ENCODE measurements at regions not wholly inside any gene's neighbourhood (a gene's known extent, or its start where the extent isn't known, plus 50 kb on each side); places are given as distances from the start of the nearest gene placed in this dataset.

- peaks cover 7% of the 10 kb centered on the region for H3K4me1 Mint-ChIP-seq (ENCODE audit: low read depth, unreplicated experiment)
- no peaks in the 10 kb centered on the region for H3K36me3 Mint-ChIP-seq (ENCODE audit: insufficient read depth, unreplicated experiment)
- DNase-seq, result no peak
- no peak overlapping the region for H3K4me3 Mint-ChIP-seq (ENCODE audit: unreplicated experiment)
- CTCF ChIA-PET, result no interaction called here
- no peaks in the 10 kb centered on the region for H3K4me1 ChIP-seq
- TF ChIP-seq CTCF (IDR thresholded peaks at IDR 0.05; ENCODE audit: insufficient read depth in 1 of 2, low read depth in 1 of 2, low read length in 1 of 2, severe bottlenecking in 1 of 2, unreplicated experiment in 1 of 2), result no peak
- no peaks in the 10 kb centered on the region for H3K9me3 ChIP-seq
- BruUV-seq (replicated peaks), result no TSS peak
- H3K27me3 ChIP-seq (replicated peaks; ENCODE audit: control insufficient read depth, insufficient read depth, low read length), result no peaks in the 10 kb centered on the region
- H3K27ac Mint-ChIP-seq (ENCODE audit: unreplicated experiment), result no peak overlapping the region
- no peaks in the 10 kb centered on the region for H3K27me3 Mint-ChIP-seq (ENCODE audit: insufficient read depth, unreplicated experiment)
- intact Hi-C loops (cut with micrococcal nuclease; ENCODE audit: unreplicated experiment), result no loop called here
- H3K36me3 ChIP-seq (ENCODE audit: control insufficient read depth, insufficient read depth, low read length), result no peaks in the 10 kb centered on the region
- no peak overlapping the region for H3K4me3 ChIP-seq (ENCODE audit: low read depth, low read length)
- H3K9me3 Mint-ChIP-seq (ENCODE audit: unreplicated experiment), result no peaks in the 10 kb centered on the region
- POLR2A ChIA-PET, result no interaction called here
These were observed 206.3 kb upstream of the S1PR3 start for GRCh38 chr9:88784960-88785359.

GRCh38 chr9:88786291-88787079 lies 204.8 kb upstream of the S1PR3 start:
- Histone ChIP-seq H3K4me1 (no peaks in the 10 kb centered on the region), H3K9me3 (no peaks in the 10 kb centered on the region), H3K4me3 (ENCODE audit: low read depth, low read length) (no peak overlapping the region), H3K27me3 (replicated peaks; ENCODE audit: control insufficient read depth, insufficient read depth, low read length) (no peaks in the 10 kb centered on the region), H3K36me3 (ENCODE audit: control insufficient read depth, insufficient read depth, low read length) (no peaks in the 10 kb centered on the region)
- H3K36me3 Mint-ChIP-seq (ENCODE audit: insufficient read depth, unreplicated experiment), result no peaks in the 10 kb centered on the region
- peaks cover 7% of the 10 kb centered on the region for H3K4me1 Mint-ChIP-seq (ENCODE audit: low read depth, unreplicated experiment)
- DNase-seq, result no peak
- H3K4me3 Mint-ChIP-seq (ENCODE audit: unreplicated experiment), result no peak overlapping the region
- no peak for TF ChIP-seq CTCF (IDR thresholded peaks at IDR 0.05; ENCODE audit: insufficient read depth in 1 of 2, low read depth in 1 of 2, low read length in 1 of 2, severe bottlenecking in 1 of 2, unreplicated experiment in 1 of 2)
- BruUV-seq (replicated peaks), result no TSS peak
- ChIA-PET POLR2A (no interaction called here), CTCF (no interaction called here)
- no peak overlapping the region for H3K27ac Mint-ChIP-seq (ENCODE audit: unreplicated experiment)
- no peaks in the 10 kb centered on the region for H3K9me3 Mint-ChIP-seq (ENCODE audit: unreplicated experiment)
- intact Hi-C loops (cut with micrococcal nuclease; ENCODE audit: unreplicated experiment), result no loop called here
- no peaks in the 10 kb centered on the region for H3K27me3 Mint-ChIP-seq (ENCODE audit: insufficient read depth, unreplicated experiment)

GRCh38 chr9:88789785-88790184 lies 201.5 kb upstream of the S1PR3 start:
- intact Hi-C loops (cut with micrococcal nuclease; ENCODE audit: unreplicated experiment), result no loop called here
- POLR2A ChIA-PET, result no interaction called here

More at GRCh38 chr9:88789785-88790184, 201.5 kb upstream of the S1PR3 start:
- CTCF ChIA-PET, result no interaction called here
- Histone ChIP-seq H3K4me1 (no peaks in the 10 kb centered on the region), H3K4me3 (ENCODE audit: low read depth, low read length) (no peak overlapping the region), H3K9me3 (no peaks in the 10 kb centered on the region), H3K36me3 (ENCODE audit: control insufficient read depth, insufficient read depth, low read length) (no peaks in the 10 kb centered on the region), H3K27me3 (replicated peaks; ENCODE audit: control insufficient read depth, insufficient read depth, low read length) (no peaks in the 10 kb centered on the region)
- Mint-ChIP-seq H3K4me3 (ENCODE audit: unreplicated experiment) (no peak overlapping the region), H3K27me3 (ENCODE audit: insufficient read depth, unreplicated experiment) (no peaks in the 10 kb centered on the region), H3K27ac (ENCODE audit: unreplicated experiment) (no peak overlapping the region), H3K36me3 (ENCODE audit: insufficient read depth, unreplicated experiment) (no peaks in the 10 kb centered on the region), H3K9me3 (ENCODE audit: unreplicated experiment) (no peaks in the 10 kb centered on the region), H3K4me1 (ENCODE audit: low read depth, unreplicated experiment) (no peaks in the 10 kb centered on the region)
- no peak for DNase-seq
- no peak for TF ChIP-seq CTCF (IDR thresholded peaks at IDR 0.05; ENCODE audit: insufficient read depth in 1 of 2, low read depth in 1 of 2, low read length in 1 of 2, severe bottlenecking in 1 of 2, unreplicated experiment in 1 of 2)
- BruUV-seq (replicated peaks), result no TSS peak

All from Caco-2 (cell line).